ENCODE measurements at regions not wholly inside any gene's neighbourhood (a gene's known extent, or its start where the extent isn't known, plus 50 kb on each side); places are given as distances from the start of the nearest gene placed in this dataset.

- H3K4me3 ChIP-seq (ENCODE audit: low read length), result no peak overlapping the region
- DNase-seq (no peak), ATAC-seq (no peak)
- 63% methylated on average over 2 of the region's 2 CpGs for WGBS
- no peaks in the 10 kb centered on the region for H3K9me3 ChIP-seq (ENCODE audit: control insufficient read depth, low read length)
- H3K4me1 ChIP-seq (ENCODE audit: control insufficient read depth, insufficient read depth, low read length), result no peaks in the 10 kb centered on the region
- H3K27ac ChIP-seq (ENCODE audit: low read length), result no peak overlapping the region
- intact Hi-C loops (cut with DNase I), result no loop called here
- H3K27me3 ChIP-seq (ENCODE audit: control insufficient read depth, insufficient read depth), result no peaks in the 10 kb centered on the region
These were observed 1848.9 kb downstream of the EFNA5 start for GRCh38 chr5:105821800-105822199.

GRCh38 chr5:105817914-105818313 lies 1852.8 kb downstream of the EFNA5 start:
- ATAC-seq (no peak), DNase-seq (no peak)
- WGBS, result 59% methylated on average over 2 of the region's 2 CpGs
- no peaks in the 10 kb centered on the region for H3K4me1 ChIP-seq (ENCODE audit: control insufficient read depth, insufficient read depth, low read length)
- H3K9me3 ChIP-seq (ENCODE audit: control insufficient read depth, low read length), result no peaks in the 10 kb centered on the region
- H3K4me3 ChIP-seq (ENCODE audit: low read length), result no peak overlapping the region
- H3K27me3 ChIP-seq (ENCODE audit: control insufficient read depth, insufficient read depth), result no peaks in the 10 kb centered on the region
- no peak overlapping the region for H3K27ac ChIP-seq (ENCODE audit: low read length)
- intact Hi-C loops (cut with DNase I), result no loop called here

- 58% methylated on average over 3 of the region's 3 CpGs for WGBS
- DNase-seq (no peak), ATAC-seq (no peak)
These were observed 1853.3 kb downstream of the EFNA5 start for GRCh38 chr5:105817416-105817815.

GRCh38 chr5:105816961-105817360 lies 1853.8 kb downstream of the EFNA5 start:
- Histone ChIP-seq H3K27ac (ENCODE audit: low read length) (no peak overlapping the region), H3K4me1 (ENCODE audit: control insufficient read depth, insufficient read depth, low read length) (no peaks in the 10 kb centered on the region), H3K4me3 (ENCODE audit: low read length) (no peak overlapping the region), H3K27me3 (ENCODE audit: control insufficient read depth, insufficient read depth) (no peaks in the 10 kb centered on the region), H3K9me3 (ENCODE audit: control insufficient read depth, low read length) (no peaks in the 10 kb centered on the region)
- intact Hi-C loops (cut with DNase I), result no loop called here
- WGBS, result 87% methylated on average over 1 of the region's 1 CpG
- ATAC-seq (no peak), DNase-seq (no peak)

More at GRCh38 chr5:105817416-105817815, 1853.3 kb downstream of the EFNA5 start:
- Histone ChIP-seq H3K4me3 (ENCODE audit: low read length) (no peak overlapping the region), H3K27me3 (ENCODE audit: control insufficient read depth, insufficient read depth) (no peaks in the 10 kb centered on the region), H3K27ac (ENCODE audit: low read length) (no peak overlapping the region), H3K4me1 (ENCODE audit: control insufficient read depth, insufficient read depth, low read length) (no peaks in the 10 kb centered on the region), H3K9me3 (ENCODE audit: control insufficient read depth, low read length) (no peaks in the 10 kb centered on the region)
- intact Hi-C loops (cut with DNase I), result no loop called here

GRCh38 chr5:105812304-105812703 lies 1858.4 kb downstream of the EFNA5 start:
- Histone ChIP-seq H3K27me3 (ENCODE audit: control insufficient read depth, insufficient read depth) (no peaks in the 10 kb centered on the region), H3K4me1 (ENCODE audit: control insufficient read depth, insufficient read depth, low read length) (no peaks in the 10 kb centered on the region), H3K27ac (ENCODE audit: low read length) (no peak overlapping the region), H3K9me3 (ENCODE audit: control insufficient read depth, low read length) (no peaks in the 10 kb centered on the region), H3K4me3 (ENCODE audit: low read length) (no peak overlapping the region)
- ATAC-seq (no peak), DNase-seq (no peak)
- intact Hi-C loops (cut with DNase I), result no loop called here
- WGBS, result 61% methylated on average over 2 of the region's 2 CpGs

- DNase-seq, result no peak
- no peak overlapping the region for H3K27ac ChIP-seq (ENCODE audit: low read length)
- H3K9me3 ChIP-seq (ENCODE audit: control insufficient read depth, low read length), result no peaks in the 10 kb centered on the region
- no peaks in the 10 kb centered on the region for H3K27me3 ChIP-seq (ENCODE audit: control insufficient read depth, insufficient read depth)
- ATAC-seq, result no peak
- 83% methylated on average over 3 of the region's 3 CpGs for WGBS
- intact Hi-C loops (cut with DNase I), result no loop called here
- no peaks in the 10 kb centered on the region for H3K4me1 ChIP-seq (ENCODE audit: control insufficient read depth, insufficient read depth, low read length)
- H3K4me3 ChIP-seq (ENCODE audit: low read length), result no peak overlapping the region
These were observed 1862.8 kb downstream of the EFNA5 start for GRCh38 chr5:105807951-105808350.

- no peaks in the 10 kb centered on the region for H3K9me3 ChIP-seq (ENCODE audit: control insufficient read depth, low read length)
- H3K27ac ChIP-seq (ENCODE audit: low read length), result no peak overlapping the region
- no peaks in the 10 kb centered on the region for H3K27me3 ChIP-seq (ENCODE audit: control insufficient read depth, insufficient read depth)
- DNase-seq (no peak), ATAC-seq (no peak)
- WGBS, result 23% methylated on average over 1 of the region's 1 CpG
- H3K4me3 ChIP-seq (ENCODE audit: low read length), result no peak overlapping the region
- intact Hi-C loops (cut with DNase I), result no loop called here
- no peaks in the 10 kb centered on the region for H3K4me1 ChIP-seq (ENCODE audit: control insufficient read depth, insufficient read depth, low read length)
These were observed 1863.4 kb downstream of the EFNA5 start for GRCh38 chr5:105807290-105807689.

GRCh38 chr5:105806596-105806995 lies 1864.1 kb downstream of the EFNA5 start:
- intact Hi-C loops (cut with DNase I), result no loop called here
- H3K27ac ChIP-seq (ENCODE audit: low read length), result no peak overlapping the region
- H3K4me1 ChIP-seq (ENCODE audit: control insufficient read depth, insufficient read depth, low read length), result no peaks in the 10 kb centered on the region
- no peaks in the 10 kb centered on the region for H3K27me3 ChIP-seq (ENCODE audit: control insufficient read depth, insufficient read depth)
- no peaks in the 10 kb centered on the region for H3K9me3 ChIP-seq (ENCODE audit: control insufficient read depth, low read length)
- no peak for DNase-seq
- no peak overlapping the region for H3K4me3 ChIP-seq (ENCODE audit: low read length)
- ATAC-seq, result no peak

- no peak overlapping the region for H3K4me3 ChIP-seq (ENCODE audit: low read length)
- no peak overlapping the region for H3K27ac ChIP-seq (ENCODE audit: low read length)
- H3K27me3 ChIP-seq (ENCODE audit: control insufficient read depth, insufficient read depth), result no peaks in the 10 kb centered on the region
- no peak for DNase-seq
- 79% methylated on average over 1 of the region's 1 CpG for WGBS
- intact Hi-C loops (cut with DNase I), result no loop called here
- no peak for ATAC-seq
- no peaks in the 10 kb centered on the region for H3K9me3 ChIP-seq (ENCODE audit: control insufficient read depth, low read length)
- no peaks in the 10 kb centered on the region for H3K4me1 ChIP-seq (ENCODE audit: control insufficient read depth, insufficient read depth, low read length)
These were observed 1867.3 kb downstream of the EFNA5 start for GRCh38 chr5:105803431-105803830.

GRCh38 chr5:105794578-105794977 lies 1876.2 kb downstream of the EFNA5 start:
- ATAC-seq (no peak), DNase-seq (no peak)
- Histone ChIP-seq H3K4me3 (ENCODE audit: low read length) (no peak overlapping the region), H3K9me3 (ENCODE audit: control insufficient read depth, low read length) (no peaks in the 10 kb centered on the region), H3K4me1 (ENCODE audit: control insufficient read depth, insufficient read depth, low read length) (no peaks in the 10 kb centered on the region), H3K27me3 (ENCODE audit: control insufficient read depth, insufficient read depth) (no peaks in the 10 kb centered on the region), H3K27ac (ENCODE audit: low read length) (no peak overlapping the region)
- WGBS, result 89% methylated on average over 3 of the region's 3 CpGs
- intact Hi-C loops (cut with DNase I), result no loop called here

GRCh38 chr5:105789246-105789645 lies 1881.5 kb downstream of the EFNA5 start:
- ATAC-seq (no peak), DNase-seq (no peak)
- Histone ChIP-seq H3K9me3 (ENCODE audit: control insufficient read depth, low read length) (no peaks in the 10 kb centered on the region), H3K4me1 (ENCODE audit: control insufficient read depth, insufficient read depth, low read length) (no peaks in the 10 kb centered on the region), H3K27ac (ENCODE audit: low read length) (no peak overlapping the region), H3K4me3 (ENCODE audit: low read length) (no peak overlapping the region), H3K27me3 (ENCODE audit: control insufficient read depth, insufficient read depth) (no peaks in the 10 kb centered on the region)
- WGBS, result 75% methylated on average over 1 of the region's 1 CpG
- intact Hi-C loops (cut with DNase I), result no loop called here

GRCh38 chr5:105783811-105784210 lies 1886.9 kb downstream of the EFNA5 start:
- Histone ChIP-seq H3K9me3 (ENCODE audit: control insufficient read depth, low read length) (no peaks in the 10 kb centered on the region), H3K4me3 (ENCODE audit: low read length) (no peak overlapping the region), H3K27ac (ENCODE audit: low read length) (no peak overlapping the region), H3K4me1 (ENCODE audit: control insufficient read depth, insufficient read depth, low read length) (no peaks in the 10 kb centered on the region), H3K27me3 (ENCODE audit: control insufficient read depth, insufficient read depth) (no peaks in the 10 kb centered on the region)
- no peak for ATAC-seq
- WGBS, result 88% methylated on average over 2 of the region's 2 CpGs
- DNase-seq, result no peak
- intact Hi-C loops (cut with DNase I), result no loop called here

All from right cardiac atrium (tissue), 5 donors.